HG03175 (cell line): ENCODE measurements at regions not wholly inside any gene's neighbourhood (a gene's known extent, or its start where the extent isn't known, plus 50 kb on each side); places are given as distances from the start of the nearest gene placed in this dataset.

Source experiments
- ATAC-seq: cut with Tn5 transposase; IDR thresholded peaks from one replicate; pipeline ENCODE4 v1.9.1; 2021; ENCODE audit warnings: mild to moderate bottlenecking, moderate library complexity; ENCODE audit not compliant: unreplicated experiment

DNA sequence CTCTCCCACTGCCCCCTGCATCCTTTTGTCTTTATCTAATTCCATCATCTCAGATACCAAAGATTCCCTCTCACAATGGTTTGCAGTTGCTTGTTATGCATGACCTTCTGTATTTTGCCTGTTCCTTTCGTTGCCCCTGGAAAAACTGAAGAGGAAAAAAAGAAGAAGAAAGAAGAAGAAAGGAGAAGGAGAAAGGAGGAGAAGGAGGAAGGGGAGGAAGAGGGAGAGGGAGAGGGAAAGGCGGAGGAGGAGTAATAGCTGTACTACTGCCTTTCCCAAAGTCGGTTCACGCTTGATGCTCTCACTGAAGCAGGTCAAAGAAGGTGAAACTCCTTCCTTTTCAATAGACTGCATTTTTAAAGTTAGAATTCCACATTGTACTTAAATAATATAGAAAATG lies 513.8 kb downstream of the PTPRC start:
- ATAC-seq: no peak

- no peak for ATAC-seq
Measured at GRCh38 chr1:199155166-199156019, 516.6 kb downstream of the PTPRC start.

DNA sequence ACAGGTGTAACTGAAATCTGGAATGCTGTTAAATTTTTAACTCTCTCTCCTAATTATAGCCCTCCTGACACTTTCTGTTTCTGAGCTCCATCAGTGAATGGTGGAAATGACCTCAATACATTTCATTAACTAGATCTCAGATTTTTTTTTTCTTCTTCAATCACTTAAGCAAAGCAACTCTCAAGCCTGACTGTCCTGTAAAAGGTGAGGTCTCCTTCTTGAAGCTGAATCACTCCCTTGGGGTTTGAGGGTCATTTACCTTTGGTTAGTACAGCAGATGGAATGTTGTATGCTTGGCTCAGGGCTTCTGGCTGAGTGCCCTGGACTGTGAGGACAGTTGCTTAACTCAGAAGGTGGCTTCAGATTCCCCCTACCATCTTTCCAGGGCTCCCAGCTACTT lies 518.7 kb downstream of the PTPRC start:
- no peak for ATAC-seq

- no peak for ATAC-seq
Measured at GRCh38 chr1:199160521-199161318, 521.9 kb downstream of the PTPRC start.

DNA sequence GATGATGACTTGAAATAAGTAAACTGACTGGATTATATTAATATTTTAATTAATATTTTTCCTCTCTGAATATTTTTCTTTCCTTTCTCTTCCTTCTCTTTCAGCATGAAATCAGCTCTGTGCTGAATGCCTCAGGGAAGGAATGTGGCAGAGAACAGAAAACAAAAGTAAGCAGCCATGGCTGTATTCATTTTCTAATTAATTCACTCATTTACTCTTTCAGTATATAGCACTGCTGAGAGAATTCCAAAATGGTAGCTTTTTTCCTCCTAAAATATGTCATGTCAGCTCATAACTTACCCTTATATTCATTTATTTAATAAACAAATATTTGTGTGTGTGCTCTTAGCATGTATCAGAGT lies 522.5 kb downstream of the PTPRC start:
- no peak for ATAC-seq

DNA sequence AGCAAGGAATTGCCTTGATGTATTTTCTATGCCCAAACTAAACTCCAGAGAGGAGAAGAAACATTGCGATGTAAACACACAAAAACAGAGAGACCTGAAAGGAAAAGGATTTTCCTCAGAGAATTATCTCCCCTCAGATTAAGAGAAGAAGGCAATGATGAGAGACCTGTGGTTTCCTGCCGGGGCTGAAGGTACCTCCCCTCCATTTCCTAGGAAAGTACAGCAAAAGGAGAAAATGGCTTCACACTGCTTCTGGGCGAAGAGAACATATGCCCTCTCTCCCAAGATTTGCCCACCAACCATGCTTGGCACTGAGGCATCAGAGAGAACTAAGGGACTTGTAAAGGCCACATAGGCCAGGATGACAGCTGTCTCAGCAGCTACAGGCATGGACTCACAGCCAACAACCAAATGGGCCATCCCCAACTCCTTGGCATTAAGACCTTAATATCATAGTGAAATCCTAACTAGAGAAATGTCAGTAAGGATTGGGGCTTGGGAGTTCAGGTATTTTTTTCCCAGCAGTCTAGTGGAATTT lies 523.0 kb downstream of the PTPRC start:
- no peak for ATAC-seq

DNA sequence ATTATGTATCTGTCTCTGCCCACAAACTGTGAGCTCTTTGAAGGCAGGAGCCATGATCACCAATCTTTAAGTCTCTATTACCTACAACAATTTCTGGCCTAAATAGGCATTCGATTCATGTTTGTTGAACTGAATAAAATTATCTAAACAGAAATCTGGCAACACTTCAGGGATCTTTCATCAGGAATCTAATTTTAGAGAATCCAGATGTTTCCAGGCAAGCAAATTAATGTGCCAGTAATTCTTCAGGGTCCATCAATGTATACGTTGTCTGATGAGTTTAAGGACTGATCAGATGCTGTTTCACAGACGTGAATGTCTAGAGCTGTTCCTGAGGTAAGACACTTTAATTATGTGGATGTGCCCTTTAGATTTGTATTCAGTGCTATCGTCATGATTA lies 524.4 kb downstream of the PTPRC start:
- ATAC-seq: no peak

- no peak for ATAC-seq
Measured at GRCh38 chr1:199163670-199164069, 524.8 kb downstream of the PTPRC start.

DNA sequence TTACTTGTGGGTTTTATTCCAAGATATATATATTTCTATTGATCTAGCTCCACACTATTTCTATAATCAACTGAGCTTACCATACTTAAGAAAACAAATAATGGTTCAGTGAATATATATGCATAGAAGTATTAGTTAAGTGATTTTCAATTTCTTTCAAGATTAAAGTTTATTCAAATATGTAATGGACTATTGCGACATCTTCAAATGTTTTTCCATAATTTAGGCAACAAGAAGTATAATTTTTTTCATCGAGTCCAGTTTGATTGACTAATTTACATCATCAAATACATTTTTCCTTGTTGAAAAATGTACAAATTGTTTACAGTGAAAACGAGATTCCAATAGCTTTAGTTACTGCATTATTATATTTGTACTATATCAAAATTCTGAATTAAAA lies 528.6 kb downstream of the PTPRC start:
- no peak for ATAC-seq

- no peak for ATAC-seq
Measured at GRCh38 chr1:199168888-199169585, 530.2 kb downstream of the PTPRC start.

DNA sequence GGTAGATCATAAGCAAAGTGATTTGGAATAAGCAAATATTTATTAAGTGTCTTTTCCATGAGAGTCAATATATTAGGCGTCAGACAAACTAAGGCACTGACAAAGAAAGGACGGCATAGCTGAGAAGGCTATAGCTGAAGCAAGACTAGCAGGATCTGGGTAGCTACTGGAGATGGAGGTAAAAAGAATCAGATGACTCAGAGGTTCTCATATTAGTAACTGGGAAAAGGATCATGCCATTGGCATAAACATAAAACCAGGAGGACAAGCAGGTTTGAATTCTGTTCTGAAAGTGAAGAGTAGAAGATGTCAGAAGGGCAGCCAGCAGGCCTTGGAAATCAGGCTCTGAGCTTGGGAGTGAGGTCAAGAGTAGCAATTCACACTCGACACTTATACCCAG lies 531.9 kb downstream of the PTPRC start:
- ATAC-seq: no peak

- no peak for ATAC-seq
Measured at GRCh38 chr1:199172171-199173124, 533.6 kb downstream of the PTPRC start.

- ATAC-seq: peak; percentile 97
Measured at GRCh38 chr1:199173356-199173755, 534.5 kb downstream of the PTPRC start.

DNA sequence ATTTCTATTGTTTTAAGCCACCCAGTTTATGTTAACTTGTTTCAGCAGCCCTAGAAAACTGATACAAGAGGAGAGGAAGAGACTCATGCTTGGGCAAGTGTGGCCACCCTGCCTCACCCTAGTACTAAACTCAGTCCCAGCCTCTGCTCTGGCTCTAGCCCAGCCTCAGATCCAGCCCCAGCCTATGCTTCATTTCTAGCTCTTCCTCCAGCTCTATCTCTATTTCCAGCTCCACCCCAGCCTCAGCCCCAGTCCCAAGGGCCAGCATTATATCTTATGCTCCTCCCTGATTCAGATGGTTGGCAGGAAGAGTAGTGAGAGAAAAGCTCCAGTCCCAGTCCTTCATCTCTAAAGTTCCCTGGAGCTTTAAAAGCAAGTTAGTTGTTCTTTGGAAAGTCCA lies 535.5 kb downstream of the PTPRC start:
- ATAC-seq: no peak

DNA sequence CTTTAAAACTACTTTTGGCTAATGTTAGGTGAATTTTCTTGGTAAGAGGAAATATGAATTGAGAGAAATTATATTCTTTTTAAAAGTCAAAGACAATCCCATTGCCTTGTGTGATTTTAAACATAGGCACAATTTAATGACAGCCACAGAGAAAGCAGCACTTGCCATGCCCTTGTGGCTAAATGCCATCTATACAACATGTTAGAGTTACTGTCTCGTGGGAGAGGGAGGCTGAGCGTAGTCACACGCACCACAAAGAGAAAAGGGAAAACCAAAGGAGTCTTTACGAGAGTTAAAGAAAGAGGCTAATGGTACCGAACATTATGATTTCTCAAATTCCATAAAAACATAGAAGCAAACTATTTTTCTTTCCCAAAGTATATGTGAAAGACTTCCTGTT lies 537.9 kb downstream of the PTPRC start:
- no peak for ATAC-seq

- ATAC-seq: no peak
Measured at GRCh38 chr1:199177241-199177640, 538.4 kb downstream of the PTPRC start.

- no peak for ATAC-seq
Measured at GRCh38 chr1:199178646-199179045, 539.8 kb downstream of the PTPRC start.

DNA sequence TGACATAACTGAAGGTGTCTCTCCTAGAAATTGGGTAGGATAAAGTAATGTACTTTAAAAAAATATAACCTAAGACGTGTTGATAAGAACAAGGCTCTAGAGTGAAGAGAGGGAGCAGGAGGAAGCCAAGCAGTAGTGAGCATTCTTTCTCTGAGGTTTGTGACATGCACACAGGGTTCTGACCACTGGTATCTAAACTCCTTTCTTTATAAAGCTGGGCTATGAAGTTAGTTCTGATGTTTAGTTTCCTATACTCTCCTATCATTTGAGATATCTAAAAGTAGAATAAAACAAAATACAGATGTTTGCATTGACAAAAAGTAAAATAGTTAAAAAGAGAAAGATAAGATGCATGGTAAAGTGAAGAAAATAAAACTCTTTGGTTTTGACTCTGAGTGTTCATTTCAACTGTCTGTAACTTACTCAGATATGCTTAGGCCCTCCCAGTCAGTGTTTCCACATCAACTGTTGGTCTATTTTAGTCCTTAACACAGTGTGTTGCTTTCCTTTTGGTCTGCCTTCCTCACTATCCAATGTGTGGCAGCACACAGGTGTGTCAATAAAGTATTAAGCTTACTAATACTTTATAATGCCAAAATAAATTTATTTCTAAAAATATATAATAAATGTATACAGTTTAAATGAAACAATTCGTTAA lies 543.5 kb downstream of the PTPRC start:
- ATAC-seq: no peak

- no peak for ATAC-seq
Measured at GRCh38 chr1:199184180-199184579, 545.3 kb downstream of the PTPRC start.

DNA sequence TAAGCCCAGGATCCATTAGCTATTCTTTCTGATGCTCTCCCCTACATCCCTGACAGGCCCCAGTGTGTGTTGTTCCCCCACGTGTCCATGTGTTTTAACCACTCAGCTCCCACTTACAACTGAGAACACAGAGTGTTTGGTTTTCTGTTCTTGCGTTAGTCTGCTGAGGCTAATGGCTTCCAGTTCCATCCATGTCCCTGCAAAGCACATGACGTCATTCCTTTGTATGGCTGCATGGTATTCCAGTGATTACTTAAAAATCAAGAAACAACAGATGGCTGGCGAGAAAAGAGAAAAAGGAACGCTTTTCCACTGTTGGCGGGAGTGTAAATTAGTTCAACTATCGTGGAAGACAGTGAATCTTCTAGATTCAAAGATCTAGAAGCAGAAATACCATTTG lies 556.0 kb downstream of the PTPRC start:
- no peak for ATAC-seq
